ENCODE measurements at regions not wholly inside any gene's neighbourhood (a gene's known extent, or its start where the extent isn't known, plus 50 kb on each side); places are given as distances from the start of the nearest gene placed in this dataset.
"Not testable (repeated sequence)": the region's sequence is repeated elsewhere in the genome, so short reads cannot be mapped to it uniquely, and the experiment has no call there.

- H3K9ac ChIP-seq (ENCODE audit: insufficient read depth in 1 of 2, low read depth in 2 of 2, low read length in 2 of 2); POLR2A ChIA-PET: not testable (repeated sequence)
Measured at GRCh38 chr16:70014915-70015314, 63.8 kb downstream of the CLEC18A start.

GRCh38 chr16:70016751-70017150 lies 65.6 kb downstream of the CLEC18A start:
- intact Hi-C loops (cut with micrococcal nuclease); H3K4me1 ChIP-seq (replicated peaks in 1 of 2; ENCODE audit: control insufficient read depth in 2 of 2, insufficient read depth in 2 of 2, low read length in 2 of 2); H3K27ac ChIP-seq (ENCODE audit: extremely low read depth, low read depth, low read length); DNase-seq (ENCODE audit: extremely low read depth in 1 of 4, low spot score in 3 of 4); CTCF ChIA-PET (ENCODE audit: low intra/inter-chr PET ratio); H3K9ac ChIP-seq (ENCODE audit: insufficient read depth in 1 of 2, low read depth in 2 of 2, low read length in 2 of 2); H3K79me2 ChIP-seq (ENCODE audit: control insufficient read depth, insufficient read depth, low read length); H4K20me1 ChIP-seq (replicated peaks; ENCODE audit: control insufficient read depth, insufficient read depth, low read length); H3K4me2 ChIP-seq (ENCODE audit: insufficient read depth, low read length); H3K4me3 ChIP-seq; H3K9me1 ChIP-seq (ENCODE audit: control insufficient read depth, insufficient read depth, low read length); ATAC-seq; BruUV-seq (replicated peaks); H2AFZ ChIP-seq (ENCODE audit: low read depth, low read length); FAIRE-seq; POLR2A ChIA-PET; H3K27me3 ChIP-seq (ENCODE audit: control insufficient read depth in 2 of 2, insufficient read depth in 2 of 2, low read length in 2 of 2); H3K9me3 ChIP-seq (replicated peaks; ENCODE audit: control insufficient read depth, insufficient read depth, low read depth, low read length); in situ Hi-C loops (cut with MboI): not testable (repeated sequence)
- 72% methylated on average over 4 of the region's 5 CpGs for WGBS (ENCODE audit: insufficient coverage, low coverage, missing lambda C conversion rate)
- peaks cover 13% of the 10 kb centered on the region; the same call in 1 of the 3 replicates for H3K36me3 ChIP-seq (ENCODE audit: control insufficient read depth, insufficient read depth, low read length)

More at GRCh38 chr16:70014915-70015314, 63.8 kb downstream of the CLEC18A start:
- H3K4me3 ChIP-seq; BruUV-seq (replicated peaks); H3K27me3 ChIP-seq (ENCODE audit: control insufficient read depth in 2 of 2, insufficient read depth in 2 of 2, low read length in 2 of 2); H3K4me1 ChIP-seq (replicated peaks in 1 of 2; ENCODE audit: control insufficient read depth in 2 of 2, insufficient read depth in 2 of 2, low read length in 2 of 2); CTCF ChIA-PET (ENCODE audit: low intra/inter-chr PET ratio); in situ Hi-C loops (cut with MboI); ATAC-seq; H3K9me1 ChIP-seq (ENCODE audit: control insufficient read depth, insufficient read depth, low read length); H3K9me3 ChIP-seq (replicated peaks; ENCODE audit: control insufficient read depth, insufficient read depth, low read depth, low read length); FAIRE-seq; H3K79me2 ChIP-seq (ENCODE audit: control insufficient read depth, insufficient read depth, low read length); intact Hi-C loops (cut with micrococcal nuclease); H3K27ac ChIP-seq (ENCODE audit: extremely low read depth, low read depth, low read length); H2AFZ ChIP-seq (ENCODE audit: low read depth, low read length); DNase-seq (ENCODE audit: extremely low read depth in 1 of 4, low spot score in 3 of 4); H4K20me1 ChIP-seq (replicated peaks; ENCODE audit: control insufficient read depth, insufficient read depth, low read length); H3K4me2 ChIP-seq (ENCODE audit: insufficient read depth, low read length): not testable (repeated sequence)
- 85% methylated on average over 5 of the region's 6 CpGs for WGBS (ENCODE audit: insufficient coverage, low coverage, missing lambda C conversion rate)
- peaks cover 11% of the 10 kb centered on the region; the same call in 1 of the 3 replicates for H3K36me3 ChIP-seq (ENCODE audit: control insufficient read depth, insufficient read depth, low read length)

Measured in K562 (cell line).